A673 (cell line): ENCODE measurements at regions not wholly inside any gene's neighbourhood (a gene's known extent, or its start where the extent isn't known, plus 50 kb on each side); places are given as distances from the start of the nearest gene placed in this dataset.

Experiments used
- CTCF ChIP-seq: fragments of 300-800, 200-600 bp; sonication (generic); conservative IDR thresholded peaks from 2 replicates; pipeline ENCODE4 v1.5.1; 2017; ENCODE audit warnings: low read depth, mild to moderate bottlenecking, antibody characterized with exemption, low read length, moderate library complexity, mixed read lengths
- EZH2 ChIP-seq: fragments of 200-600 bp; sonication (generic); IDR thresholded peaks from 2 replicates; pipeline ENCODE4 v1.6.1; 2017; ENCODE audit warnings: borderline replicate concordance, low read depth, mild to moderate bottlenecking, mixed read lengths, antibody characterized with exemption, low read length; ENCODE audit not compliant: poor library complexity, severe bottlenecking

- no peak for TF ChIP-seq CTCF
- TF ChIP-seq EZH2 = no peak
Observed at GRCh38 chr6:25181923-25182322, 97.3 kb upstream of the CARMIL1 start.
